Ovary (tissue), 7 donors: ENCODE measurements at regions not wholly inside any gene's neighbourhood (a gene's known extent, or its start where the extent isn't known, plus 50 kb on each side); places are given as distances from the start of the nearest gene placed in this dataset.

ENCODE experiments used
- DNase-seq, 5 donors: peaks; one replicate each; pipeline ENCODE4 v3.0.0-alpha.2; 2019 to 2020
- H3K27ac ChIP-seq, 2 donors: fragments of 200-600 bp; one replicate each; pipeline versions ENCODE4 v1.5.1 to v1.8.0; 2019 to 2022
- H3K27me3 ChIP-seq: fragments of 200-600 bp; one replicate; pipeline ENCODE4 v1.8.0; 2022
- H3K36me3 ChIP-seq: fragments of 200-600 bp; sonication (generic); one replicate; pipeline ENCODE4 v1.5.1; 2019
- H3K4me1 ChIP-seq: one replicate; pipeline ENCODE4 v1.8.1; 2013; ENCODE audit warnings: mild to moderate bottlenecking, moderate library complexity; ENCODE audit not compliant: insufficient read depth
- H3K4me3 ChIP-seq: fragments of 200-600 bp; sonication (generic); one replicate; pipeline ENCODE4 v1.5.1; 2017
- H3K9me3 ChIP-seq, 2 donors: fragments of 200-600 bp in 1 of 2; sonication (generic) in 1 of 2; one replicate each; pipeline versions ENCODE4 v1.5.1 to v1.8.1; 2013 to 2019; ENCODE audit warnings: mild to moderate bottlenecking in 1 of 2, moderate library complexity in 1 of 2
- EP300 ChIP-seq: sonication (generic); formaldehyde crosslinking; IDR thresholded peaks from one replicate; pipeline ENCODE4 v1.6.1; 2017; ENCODE audit warnings: antibody characterized with exemption
- POLR2A ChIP-seq: fragments of 450-650 bp; IDR thresholded peaks from one replicate; pipeline ENCODE4 v1.6.1; 2017; ENCODE audit warnings: antibody characterized with exemption, mild to moderate bottlenecking, moderate library complexity
- WGBS, 3 donors: extraction: QIAGEN DNeasy Blood & Tissue Kit in 1 of 3; methylation state at CpG; one replicate each; pipeline versions ENCODE4 v1.1.5 to v1.1.7; 2013 to 2017; 5-methylcytosine and 5-hydroxymethylcytosine counted together
- intact Hi-C, 4 donors: fragments of 100-400 bp; cut with DNase I; formaldehyde crosslinking; loops; one replicate each; pipeline versions ENCODE4 v1.11.0 to v1.15.1; 2022 to 2023
- TF ChIP-seq, protein P1 (sequence below), 3 donors: fragments of 450-650 bp in 2 of 3; fragments of 200-600 bp in 1 of 3; IDR thresholded peaks; one replicate each; pipeline versions ENCODE4 v1.5.1 to v1.8.0; 2016 to 2022; ENCODE audit warnings: antibody characterized with exemption in 3 of 3, mild to moderate bottlenecking in 1 of 3
- donor health status: DM: no; HTN: no; CAD: no; lungs with moderate emphysema.
- donor health status: DM: no; HTN: no; CAD: no.
- donor health status: Bipolar disorder and iron deficiency.
- donor health status: DM: no; HTN: no; CAD: no.
- donor health status: DM: yes; HTN: yes; CAD: no.

DNA sequence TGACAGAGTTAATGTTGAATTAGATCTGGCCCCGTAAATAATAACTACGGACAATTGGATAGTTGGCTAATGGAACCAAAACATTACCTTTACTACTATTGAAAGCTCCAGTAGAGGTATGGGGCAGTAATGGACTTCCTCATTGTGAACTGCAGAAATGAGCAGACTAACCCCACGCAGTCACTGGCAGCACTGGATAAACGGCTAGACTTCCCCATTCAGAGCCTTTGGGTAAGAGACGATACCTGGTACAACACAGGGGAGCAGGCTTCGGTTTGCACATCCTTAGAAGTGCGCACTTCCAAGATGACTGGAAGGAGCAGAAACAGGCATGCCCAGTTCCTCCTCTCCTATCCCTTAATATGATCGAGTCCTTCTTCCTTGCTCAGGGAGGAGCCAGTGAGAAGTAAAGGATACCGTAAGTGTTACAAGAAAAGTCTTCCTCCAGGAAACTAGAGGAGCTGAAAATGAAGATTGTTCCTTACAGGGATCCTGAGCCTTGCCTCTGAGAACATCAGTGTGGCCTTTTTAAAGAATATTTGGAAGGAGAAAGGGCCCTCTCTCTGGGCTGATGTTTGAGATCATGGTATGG, 100.5 kb upstream of the NECTIN3 start:
- 92 to 93% (median 92%) methylated on average over 9 of the region's 9 CpGs for WGBS, 3 donors
- Histone ChIP-seq H3K27ac (no peak overlapping the region), H3K36me3 (no peaks in the 10 kb centered on the region), H3K27me3 (no peaks in the 10 kb centered on the region), H3K9me3 (no peaks in the 10 kb centered on the region), H3K4me1 (no peaks in the 10 kb centered on the region), H3K4me3 (no peak overlapping the region)
- TF ChIP-seq, protein P1, sequence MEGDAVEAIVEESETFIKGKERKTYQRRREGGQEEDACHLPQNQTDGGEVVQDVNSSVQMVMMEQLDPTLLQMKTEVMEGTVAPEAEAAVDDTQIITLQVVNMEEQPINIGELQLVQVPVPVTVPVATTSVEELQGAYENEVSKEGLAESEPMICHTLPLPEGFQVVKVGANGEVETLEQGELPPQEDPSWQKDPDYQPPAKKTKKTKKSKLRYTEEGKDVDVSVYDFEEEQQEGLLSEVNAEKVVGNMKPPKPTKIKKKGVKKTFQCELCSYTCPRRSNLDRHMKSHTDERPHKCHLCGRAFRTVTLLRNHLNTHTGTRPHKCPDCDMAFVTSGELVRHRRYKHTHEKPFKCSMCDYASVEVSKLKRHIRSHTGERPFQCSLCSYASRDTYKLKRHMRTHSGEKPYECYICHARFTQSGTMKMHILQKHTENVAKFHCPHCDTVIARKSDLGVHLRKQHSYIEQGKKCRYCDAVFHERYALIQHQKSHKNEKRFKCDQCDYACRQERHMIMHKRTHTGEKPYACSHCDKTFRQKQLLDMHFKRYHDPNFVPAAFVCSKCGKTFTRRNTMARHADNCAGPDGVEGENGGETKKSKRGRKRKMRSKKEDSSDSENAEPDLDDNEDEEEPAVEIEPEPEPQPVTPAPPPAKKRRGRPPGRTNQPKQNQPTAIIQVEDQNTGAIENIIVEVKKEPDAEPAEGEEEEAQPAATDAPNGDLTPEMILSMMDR (IDR thresholded peaks at IDR 0.05), result no peak
- TF ChIP-seq POLR2A, result no peak
- no peak for TF ChIP-seq EP300
- intact Hi-C loops, result no loop called here
- no peak for DNase-seq

DNA sequence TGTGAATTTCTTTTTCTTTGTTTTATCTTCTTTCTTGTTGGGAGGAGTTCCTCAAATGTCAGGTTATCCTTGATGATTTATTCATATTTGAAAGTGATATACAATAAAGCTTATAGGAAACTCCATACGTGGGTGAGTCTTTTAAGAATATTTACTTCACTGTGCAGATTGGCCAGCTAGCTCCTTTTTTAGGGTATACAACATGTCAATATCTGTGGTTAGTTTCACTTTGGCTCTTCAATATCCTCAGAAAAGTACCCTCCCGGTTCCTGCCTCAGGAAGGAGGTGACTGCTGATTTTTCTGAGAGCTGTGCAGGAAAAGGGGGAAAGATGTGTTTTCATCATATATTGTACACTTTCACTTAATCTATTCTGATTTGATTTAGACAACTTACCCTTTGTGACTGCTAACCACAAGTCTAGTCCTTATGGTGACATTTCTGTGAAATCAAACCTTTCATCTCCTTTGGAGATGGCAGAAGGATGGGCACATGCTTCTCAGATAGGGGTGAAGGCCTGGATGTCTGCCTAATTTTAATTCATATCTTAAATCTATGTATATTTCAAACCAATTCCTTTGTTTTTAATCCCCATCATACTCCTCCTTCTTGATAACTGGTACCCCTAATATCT, 98.2 kb upstream of the NECTIN3 start:
- Histone ChIP-seq H3K27ac (no peak overlapping the region), H3K4me3 (no peak overlapping the region), H3K36me3 (no peaks in the 10 kb centered on the region), H3K9me3 (no peaks in the 10 kb centered on the region), H3K27me3 (no peaks in the 10 kb centered on the region), H3K4me1 (no peaks in the 10 kb centered on the region)
- 66 to 76% (median 74%) methylated on average over 2 of the region's 2 CpGs for WGBS, 3 donors
- intact Hi-C loops, result no loop called here
- TF ChIP-seq POLR2A, result no peak
- TF ChIP-seq, protein P1 (IDR thresholded peaks at IDR 0.05), result no peak
- no peak for TF ChIP-seq EP300
- DNase-seq, result no peak

DNA sequence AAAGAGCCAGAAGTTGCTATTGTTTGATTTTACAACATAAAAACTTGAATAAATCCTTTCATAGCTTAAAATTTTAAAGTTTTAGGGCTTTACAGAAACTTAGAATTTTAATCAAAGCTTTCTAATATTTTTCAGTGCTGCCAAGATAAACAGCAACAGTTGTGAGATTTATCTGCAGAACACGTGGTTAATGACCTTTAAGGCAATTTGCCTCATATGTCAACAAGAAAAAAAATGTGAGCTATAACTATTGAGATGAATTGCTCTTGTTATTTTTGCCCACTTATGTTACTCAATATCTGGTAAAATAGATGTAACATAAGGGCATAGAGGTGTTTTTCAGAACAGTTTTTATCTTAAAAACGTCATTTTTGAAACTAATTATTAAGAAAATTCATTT, 96.7 kb upstream of the NECTIN3 start:
- Histone ChIP-seq H3K27ac (no peak overlapping the region), H3K4me3 (no peak overlapping the region), H3K27me3 (no peaks in the 10 kb centered on the region), H3K4me1 (no peaks in the 10 kb centered on the region), H3K9me3 (no peaks in the 10 kb centered on the region), H3K36me3 (no peaks in the 10 kb centered on the region)
- DNase-seq, result no peak
- TF ChIP-seq, protein P1 (IDR thresholded peaks at IDR 0.05), result no peak
- TF ChIP-seq POLR2A (no peak), EP300 (no peak)
- intact Hi-C loops, result no loop called here
- WGBS, 3 donors, result 2 to 3% (median 2%) methylated on average over 2 of the region's 2 CpGs

DNA sequence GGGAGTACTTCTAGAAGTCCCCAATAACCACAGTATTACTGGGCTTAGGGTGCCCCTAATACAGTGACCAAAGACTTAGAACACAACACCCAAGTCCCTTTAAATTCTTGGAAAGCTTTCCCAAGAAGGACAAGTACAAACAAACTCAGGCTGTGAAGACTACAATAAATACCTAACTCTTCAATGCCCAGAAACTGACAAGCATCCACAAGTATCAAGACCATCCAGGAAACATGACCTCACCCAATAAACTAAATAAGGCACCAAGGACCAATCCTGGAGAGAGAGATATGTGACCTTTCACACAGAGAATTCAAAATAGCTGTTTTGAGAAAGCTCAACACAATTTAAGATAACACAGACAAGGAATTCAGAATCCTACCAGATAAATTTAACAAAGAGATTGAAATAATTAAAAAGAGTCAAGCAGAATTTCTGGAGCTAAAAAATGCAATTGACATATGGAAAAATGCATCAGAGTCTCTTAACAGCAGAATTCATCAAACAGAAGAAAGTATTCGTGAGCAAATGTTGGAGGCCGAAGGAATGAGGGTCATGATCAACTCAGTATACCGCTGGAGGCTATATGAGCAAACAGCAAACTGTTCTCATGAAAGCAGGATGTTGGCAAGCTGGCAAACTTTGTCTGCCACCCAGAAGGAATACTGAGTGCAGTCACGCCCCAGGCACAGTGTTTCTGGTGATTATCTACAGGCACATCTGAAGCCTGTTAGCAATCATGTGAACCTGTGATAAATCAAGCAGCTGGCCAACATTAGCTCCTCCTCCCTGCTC, 87.0 kb upstream of the NECTIN3 start:
- Histone ChIP-seq H3K9me3 (no peaks in the 10 kb centered on the region), H3K4me3 (no peak overlapping the region), H3K27me3 (no peaks in the 10 kb centered on the region), H3K27ac (no peak overlapping the region), H3K4me1 (no peaks in the 10 kb centered on the region), H3K36me3 (no peaks in the 10 kb centered on the region)
- intact Hi-C loops, result no loop called here
- no peak for DNase-seq
- 94 to 96% (median 95%) methylated on average over 4 of the region's 4 CpGs for WGBS, 3 donors
- TF ChIP-seq, protein P1 (IDR thresholded peaks at IDR 0.05), result no peak
- TF ChIP-seq EP300 (no peak), POLR2A (no peak)
